AML-193 (cell line): ENCODE measurements at regions not wholly inside any gene's neighbourhood (a gene's known extent, or its start where the extent isn't known, plus 50 kb on each side); places are given as distances from the start of the nearest gene placed in this dataset.
"Not testable (repeated sequence)": the region's sequence is repeated elsewhere in the genome, so short reads cannot be mapped to it uniquely, and the experiment has no call there.

Source experiments
- DNase-seq, 2 experiments: peaks; one replicate each; lab custom pipeline; 2025; lab: John Stamatoyannopoulos, UW

DNA sequence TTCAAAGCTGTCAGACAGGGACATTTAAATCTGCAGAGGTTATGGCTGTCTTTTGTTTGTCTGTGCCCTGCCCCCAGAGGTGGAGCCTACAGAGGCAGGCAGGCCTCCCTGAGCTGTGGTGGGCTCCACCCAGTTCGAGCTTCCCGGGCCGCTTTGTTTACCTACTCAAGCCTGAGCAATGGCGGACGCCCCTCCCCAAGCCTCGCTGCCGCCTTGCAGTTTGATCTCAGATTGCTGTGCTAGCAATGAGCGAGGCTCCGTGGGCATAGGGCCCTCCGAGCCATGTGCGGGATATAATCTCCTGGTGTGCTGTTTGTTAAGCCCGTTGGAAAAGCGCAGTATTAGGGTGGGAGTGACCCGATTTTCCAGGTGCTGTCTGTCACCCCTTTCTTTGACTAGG, 787.0 kb upstream of the CRIM1 start:
- not testable (repeated sequence) for DNase-seq

DNA sequence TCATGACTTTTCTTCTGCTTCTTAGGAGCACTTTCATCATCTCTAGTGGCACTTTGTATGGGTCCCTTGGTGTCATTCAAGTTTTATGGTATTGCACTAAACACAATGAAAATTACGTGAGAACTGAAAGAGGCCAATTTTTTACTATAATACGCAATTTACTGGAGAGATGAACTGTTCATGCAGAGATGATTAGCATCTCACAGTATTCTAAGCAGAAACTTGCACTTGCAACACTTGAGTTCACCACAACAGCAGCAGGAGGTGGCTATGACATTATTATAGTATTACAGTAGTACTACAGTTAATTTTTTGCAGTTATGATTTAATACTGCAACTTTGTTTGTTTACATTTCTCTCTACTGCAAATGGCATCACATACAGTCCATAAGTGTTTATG, 793.1 kb upstream of the CRIM1 start:
- no peak for DNase-seq

DNA sequence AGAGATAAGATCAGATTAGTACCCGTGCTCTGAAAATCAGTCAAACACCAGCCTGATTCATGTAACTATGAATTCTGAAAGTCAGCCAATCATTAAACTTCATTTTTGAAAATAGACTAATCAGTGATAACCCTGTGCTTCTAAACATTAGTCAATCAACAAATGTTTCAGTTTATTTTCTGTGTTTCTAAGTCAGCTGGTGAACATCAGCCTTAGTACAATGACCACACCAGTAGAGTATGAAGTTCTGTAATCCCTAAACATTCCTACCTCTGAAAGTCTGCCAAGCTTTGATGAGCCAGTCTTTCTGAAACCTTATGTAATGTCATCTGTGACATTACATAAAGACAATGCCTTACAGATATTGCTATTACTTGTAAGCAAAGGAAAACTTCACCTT, 807.4 kb upstream of the CRIM1 start:
- DNase-seq: no peak

DNA sequence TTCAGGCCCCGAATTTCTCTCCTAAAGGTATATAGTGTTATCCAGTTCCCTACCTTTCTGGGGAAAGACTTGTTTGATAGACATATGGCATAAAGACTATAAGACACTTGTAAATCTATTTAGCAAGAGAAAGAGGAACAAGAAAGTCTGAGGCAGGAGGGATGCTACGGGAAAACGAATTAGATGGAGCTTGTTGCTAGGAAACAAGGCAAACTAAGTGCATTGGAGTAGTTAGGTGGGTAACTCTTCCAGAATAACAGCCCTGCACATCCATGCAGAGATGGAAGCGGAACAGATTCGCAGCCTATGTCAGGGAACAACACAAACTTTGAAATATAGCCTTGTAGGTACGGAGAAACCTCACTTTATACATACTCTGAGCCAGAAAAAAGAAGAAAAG, 810.3 kb upstream of the CRIM1 start:
- DNase-seq: no peak

DNA sequence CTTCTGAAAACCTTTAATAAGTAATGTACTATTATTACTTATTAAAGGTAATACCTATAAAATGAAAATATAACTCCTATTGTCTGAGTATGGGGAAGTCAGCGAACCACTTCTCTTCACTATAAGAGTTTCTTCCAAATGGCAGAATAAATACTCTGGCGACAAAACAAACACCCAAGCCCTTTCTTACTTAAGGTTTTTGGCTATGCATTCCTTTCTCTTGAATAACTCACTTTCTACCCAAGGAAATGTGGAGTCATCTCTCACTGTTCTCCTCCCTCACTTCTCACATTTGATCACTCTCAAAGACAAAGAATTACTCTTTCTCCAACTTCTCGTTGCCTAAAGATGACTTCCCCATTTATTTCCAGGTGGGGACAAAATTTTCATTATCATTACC, 816.8 kb upstream of the CRIM1 start:
- DNase-seq: no peak

DNA sequence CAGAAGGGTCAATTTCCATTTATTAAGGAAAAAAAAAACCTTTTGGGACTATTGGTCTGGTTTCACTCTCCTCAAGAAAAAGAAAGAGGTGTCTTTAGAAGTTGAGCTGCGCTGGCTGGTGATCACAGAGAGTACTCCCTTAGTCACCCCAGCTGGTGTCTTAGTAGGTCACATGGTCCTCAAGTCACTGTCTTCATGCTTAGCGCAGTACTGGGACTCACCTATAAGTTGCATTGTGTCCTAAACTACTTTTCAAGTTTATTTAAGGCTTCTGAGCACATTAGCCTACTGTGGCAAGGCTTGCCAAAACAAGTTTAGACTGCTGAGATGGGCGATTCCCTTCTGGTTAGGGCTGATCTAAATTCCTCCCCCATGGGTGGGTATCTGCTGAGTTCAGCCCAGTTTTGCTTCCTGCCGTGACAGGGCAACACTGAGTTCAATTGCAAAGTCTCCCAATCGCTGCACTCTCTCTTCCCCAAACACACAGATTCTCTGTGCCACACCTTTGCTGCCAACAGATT, 824.9 kb upstream of the CRIM1 start:
- DNase-seq: no peak

DNA sequence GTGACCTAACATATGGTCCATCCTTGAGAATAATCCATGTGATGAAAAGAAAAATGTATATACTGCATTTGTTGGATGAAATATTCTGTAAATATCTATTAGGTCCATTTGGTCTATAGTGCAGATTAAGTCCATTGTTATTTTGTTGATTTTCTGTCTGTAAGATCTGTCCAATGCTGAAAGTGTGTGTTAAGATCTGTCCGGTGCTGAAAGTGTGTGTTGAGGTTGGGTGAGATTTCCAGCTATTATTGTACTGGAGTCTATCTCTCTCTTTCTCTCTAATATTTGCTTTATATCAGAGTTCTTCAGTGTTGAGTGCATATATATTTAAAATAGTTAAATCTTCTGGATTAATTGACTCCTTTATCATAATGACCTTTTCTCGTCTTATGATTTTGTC, 828.8 kb upstream of the CRIM1 start:
- DNase-seq: no peak

DNA sequence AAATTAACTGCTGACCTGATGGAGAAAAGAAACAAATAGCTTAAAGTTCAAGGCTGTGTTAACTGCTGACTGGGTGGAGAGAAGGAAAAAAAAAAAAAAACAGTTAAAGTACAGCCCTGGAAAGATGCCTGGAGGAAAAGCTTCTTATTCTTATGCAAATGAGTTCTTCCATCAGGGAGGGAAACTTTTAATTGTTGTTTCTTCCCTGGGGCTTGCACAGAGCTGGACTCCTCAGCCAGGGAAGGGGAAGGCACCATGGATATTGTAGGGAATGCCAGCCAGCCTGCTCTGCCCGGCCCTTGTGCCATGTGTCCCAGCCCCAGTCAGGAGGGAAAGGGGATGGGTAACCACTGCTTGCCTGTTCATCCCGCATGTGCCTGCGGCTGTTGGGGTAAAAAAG, 833.1 kb upstream of the CRIM1 start:
- no peak for DNase-seq

DNA sequence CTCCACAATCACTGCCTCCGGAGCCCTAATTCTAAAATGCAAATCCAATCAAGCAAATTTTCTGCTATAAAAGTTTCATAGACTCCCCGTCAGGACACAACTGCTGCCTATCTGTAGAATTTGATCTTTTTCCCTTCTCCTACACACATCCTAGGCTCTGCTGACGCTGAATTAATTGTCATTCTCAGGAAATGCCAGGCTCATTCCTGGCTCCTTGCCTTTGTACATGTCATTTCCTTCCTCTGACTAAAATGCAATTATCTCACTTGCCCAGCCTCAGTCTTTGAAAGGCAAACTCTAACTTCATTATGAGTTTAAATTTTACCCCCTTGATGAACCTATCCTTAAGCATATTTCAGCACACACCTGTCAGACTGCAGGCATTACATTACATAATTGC, 844.9 kb upstream of the CRIM1 start:
- DNase-seq: no peak

DNA sequence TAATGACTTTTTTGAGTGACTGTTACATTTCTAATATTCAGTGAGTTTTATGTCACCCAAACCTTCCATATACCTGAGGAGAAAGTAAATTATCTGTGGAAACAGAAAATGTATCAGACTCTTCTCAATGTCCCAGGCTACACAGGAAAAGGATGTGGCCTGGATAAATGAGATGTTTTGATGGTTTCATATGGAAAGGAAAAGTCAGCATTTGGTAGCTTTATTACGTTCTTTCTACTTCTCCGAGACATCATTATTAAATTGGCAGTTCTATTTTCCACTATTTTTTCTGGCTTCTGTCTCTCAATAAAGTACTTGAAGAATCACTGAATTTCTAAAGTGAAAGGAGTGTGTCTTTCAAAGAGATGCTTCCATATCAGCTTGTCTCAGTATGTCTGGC, 847.0 kb upstream of the CRIM1 start:
- no peak for DNase-seq

DNA sequence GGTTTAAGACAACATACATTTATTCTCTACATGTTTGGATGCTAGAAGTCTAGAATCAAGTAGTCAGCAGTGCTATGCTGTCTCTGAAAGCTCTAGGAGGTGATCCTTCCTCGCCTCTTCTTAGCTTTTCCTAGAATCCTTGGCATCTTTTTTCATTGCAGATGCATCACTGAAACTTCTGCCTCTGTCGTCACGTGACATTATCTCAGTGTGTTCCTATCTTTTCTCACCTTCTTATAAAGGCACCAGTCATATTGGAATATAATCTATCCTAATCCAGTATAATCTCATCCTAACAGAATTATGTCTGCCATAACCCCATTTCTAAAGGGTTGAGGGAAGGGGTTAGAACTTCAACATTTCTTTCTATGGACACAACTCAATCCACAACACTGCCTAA, 851.2 kb upstream of the CRIM1 start:
- DNase-seq: no peak

DNA sequence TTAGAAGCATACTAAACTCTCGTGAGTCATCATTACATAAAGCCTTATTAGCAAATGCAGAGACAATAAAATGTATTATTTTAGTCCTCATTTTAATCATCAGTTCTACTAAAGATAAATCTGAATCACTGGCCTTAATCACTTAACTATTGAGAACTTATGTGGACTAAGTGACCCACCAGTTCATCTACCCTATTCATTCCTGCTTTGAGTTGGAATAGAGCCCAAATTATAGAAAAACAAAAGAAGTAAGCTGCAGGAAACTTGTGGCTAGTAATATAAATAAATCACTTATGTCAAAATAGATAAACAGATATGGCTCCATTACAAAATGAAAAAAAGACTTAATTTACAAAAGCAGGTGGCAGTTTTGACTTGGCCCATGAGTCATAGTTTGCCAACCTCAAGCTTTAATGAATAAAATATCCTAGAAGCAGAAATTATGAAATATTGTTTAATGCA, 851.8 kb upstream of the CRIM1 start:
- no peak for DNase-seq

DNA sequence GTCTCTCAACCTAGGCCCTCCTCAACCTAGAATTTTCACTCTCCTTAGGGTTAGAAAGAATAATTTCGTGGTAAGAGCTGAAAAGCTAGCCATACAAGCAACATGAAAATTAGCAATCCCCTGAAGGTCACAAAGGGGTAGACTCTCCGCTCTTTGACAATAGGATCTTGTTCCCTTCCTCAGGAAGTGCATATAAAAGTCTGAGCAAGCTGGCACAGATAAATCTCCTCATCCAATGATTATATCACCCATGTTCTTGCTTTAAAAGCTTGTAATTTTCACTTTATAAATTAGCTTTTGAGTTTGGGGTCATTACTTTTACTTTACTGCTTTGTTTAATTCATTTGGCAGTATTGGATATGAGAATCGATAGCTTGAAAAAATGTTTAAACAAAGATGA, 852.3 kb upstream of the CRIM1 start:
- DNase-seq: no peak

DNA sequence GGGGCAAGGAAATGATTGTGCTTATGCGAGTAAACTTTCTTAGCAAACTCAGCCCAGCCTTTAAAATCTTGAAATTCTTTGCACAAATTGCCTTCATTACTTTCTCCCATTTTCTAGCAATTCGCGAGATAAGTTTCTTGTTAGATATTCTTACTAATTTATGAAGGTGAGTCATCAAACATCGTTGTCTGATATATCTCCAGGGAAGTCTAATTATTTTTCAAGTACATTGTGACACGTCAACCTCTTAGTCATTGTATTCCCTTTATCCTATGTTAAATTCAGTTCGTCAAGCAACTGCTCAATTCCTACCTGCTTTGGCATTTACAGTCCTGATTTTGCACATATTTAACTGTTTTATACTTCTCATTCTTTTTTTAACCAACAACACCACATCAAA, 854.5 kb upstream of the CRIM1 start:
- no peak for DNase-seq

DNA sequence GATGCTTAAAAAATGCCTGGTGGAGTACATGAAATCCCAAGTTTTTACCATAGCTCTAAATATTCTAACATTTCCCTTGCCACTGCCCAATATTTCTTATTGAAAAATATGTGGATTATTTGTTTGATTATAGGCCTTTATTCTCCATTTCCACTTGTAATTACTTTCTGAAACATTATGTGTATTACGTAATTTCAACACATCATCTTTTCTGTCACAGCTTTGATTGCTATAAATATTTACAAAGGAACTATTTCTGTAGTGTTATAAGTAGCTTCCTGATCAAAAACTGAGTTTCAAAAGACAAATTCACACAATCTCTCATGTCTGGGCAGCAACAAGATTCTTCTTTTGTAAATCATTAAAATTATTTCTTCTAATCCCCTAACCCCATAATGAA, 859.6 kb upstream of the CRIM1 start:
- no peak for DNase-seq

DNA sequence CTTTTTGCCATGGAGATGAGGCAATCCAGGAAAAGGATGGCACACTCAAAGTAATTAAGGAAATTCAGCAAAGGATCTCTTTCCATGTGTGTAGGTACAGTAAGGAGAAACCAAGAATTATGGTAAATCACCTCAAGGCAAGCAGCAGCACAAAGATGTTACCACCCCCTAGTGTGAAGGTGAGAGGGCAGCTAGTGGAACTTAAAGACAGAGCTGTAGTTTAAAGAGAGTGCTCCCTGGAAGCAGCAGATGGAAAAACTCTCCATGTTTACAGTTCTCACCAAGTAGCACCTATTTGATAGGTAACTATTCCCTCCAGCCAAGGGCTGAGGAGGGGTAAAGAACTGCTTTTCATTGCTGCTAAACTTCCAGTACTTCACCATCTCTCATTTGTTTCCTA, 860.4 kb upstream of the CRIM1 start:
- DNase-seq: no peak

DNA sequence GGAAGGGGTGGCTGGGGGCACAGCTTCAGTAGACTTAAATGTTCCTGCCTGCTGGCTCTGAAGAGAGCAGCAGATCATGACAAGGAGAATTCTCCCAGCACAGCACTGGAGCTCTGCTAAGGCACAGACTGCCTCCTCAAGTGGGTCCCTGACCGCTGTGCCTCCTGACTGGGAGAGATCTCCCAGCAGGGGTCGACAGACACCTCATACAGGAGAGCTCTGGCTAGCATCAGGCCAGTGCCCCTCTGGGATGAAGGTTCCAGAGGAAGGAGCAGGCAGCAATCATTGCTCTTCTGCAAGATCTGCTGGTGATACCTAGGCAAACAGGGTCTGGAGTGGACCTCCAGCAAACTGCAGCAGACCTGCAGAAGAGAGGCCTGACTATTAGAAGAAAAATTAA, 877.5 kb upstream of the CRIM1 start:
- DNase-seq: not testable (repeated sequence)

DNA sequence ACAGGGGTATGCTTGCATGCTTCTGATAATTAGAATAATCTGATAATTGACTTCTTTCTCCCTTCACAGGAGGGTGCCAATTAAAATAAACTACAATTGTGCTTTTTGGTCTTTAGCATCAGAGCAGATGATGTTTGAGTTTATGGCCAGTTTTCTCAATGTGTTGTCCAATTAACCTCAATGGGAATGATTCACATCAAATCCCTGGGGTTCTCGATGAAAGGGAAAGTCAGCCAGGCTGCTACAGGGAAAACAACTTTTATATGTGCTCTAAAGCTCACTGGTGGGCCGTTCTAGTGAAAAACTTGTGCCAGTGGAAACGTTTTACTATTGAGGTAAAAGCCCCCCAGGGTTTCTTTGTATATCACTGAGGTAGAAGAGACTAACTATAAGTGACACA, 887.3 kb upstream of the CRIM1 start:
- DNase-seq: no peak

DNA sequence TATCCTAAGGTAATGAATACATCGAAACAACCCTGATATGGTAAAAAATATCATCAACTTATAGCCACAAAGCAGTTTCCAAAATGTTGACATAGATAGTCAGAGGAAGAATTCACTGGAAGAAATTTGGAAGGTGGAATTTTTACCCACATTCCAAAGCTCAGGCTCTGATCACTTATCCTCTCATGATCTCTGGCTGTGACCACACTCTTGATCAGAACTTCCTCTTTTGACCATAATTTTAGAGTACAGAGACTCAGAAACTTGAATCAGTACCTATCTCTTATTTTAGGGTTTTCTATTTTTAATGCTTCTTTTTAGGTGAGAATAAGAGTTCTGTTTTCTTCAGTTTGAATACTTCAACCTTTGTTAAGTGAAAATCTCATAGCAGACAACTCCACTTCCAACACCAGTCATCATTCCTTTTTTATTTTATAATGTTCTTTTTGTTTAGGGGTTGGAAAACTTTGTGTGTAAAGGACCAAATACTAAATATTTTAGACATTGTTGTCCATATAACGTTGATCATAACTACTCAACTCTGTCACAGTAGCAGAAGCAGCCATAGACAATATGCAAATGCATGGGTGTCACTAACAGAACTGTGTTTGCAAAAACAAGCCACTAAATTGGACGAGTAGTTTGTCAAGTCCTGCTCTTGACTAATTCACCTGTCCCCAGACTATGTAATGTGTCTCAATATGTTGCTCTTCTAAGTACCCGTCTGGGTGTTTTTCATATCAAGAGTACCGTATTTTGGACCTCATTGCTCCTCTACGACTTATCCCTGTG, 891.6 kb upstream of the CRIM1 start:
- DNase-seq: no peak

DNA sequence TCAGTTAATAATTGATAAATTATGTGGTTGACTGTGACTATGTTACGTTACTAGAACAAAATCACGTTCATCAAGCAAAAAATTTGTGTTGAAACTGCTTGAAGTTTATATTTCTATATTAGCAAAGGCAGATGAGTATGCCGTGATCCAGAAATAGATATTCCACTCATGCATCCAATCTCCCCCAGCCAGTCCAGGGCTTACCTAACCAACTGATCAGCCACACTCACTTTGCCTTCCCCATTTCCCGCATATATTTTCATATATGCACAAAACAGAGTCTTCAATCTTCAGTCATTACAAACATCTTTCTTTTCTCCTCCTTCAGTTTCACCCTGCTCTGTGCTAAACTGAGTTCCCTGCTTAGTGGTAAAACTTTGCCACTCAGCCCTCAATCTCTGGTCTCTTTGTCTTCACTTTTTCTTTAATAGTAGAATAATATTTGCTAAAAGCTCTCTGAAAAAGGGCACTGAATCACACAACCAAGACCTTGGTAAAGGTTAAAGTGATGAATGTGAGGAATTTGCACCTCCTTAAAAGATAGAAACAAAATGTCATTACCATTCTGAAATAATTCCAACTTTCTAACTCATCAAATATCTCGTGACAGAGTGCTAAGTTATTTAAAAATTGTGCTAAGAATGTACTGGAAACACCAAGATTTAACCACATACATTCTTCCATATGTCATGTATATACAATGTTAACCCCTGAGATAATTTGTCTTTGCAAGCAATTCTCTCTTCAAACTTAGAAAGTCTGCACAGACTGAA, 893.2 kb upstream of the CRIM1 start:
- DNase-seq: no peak

DNA sequence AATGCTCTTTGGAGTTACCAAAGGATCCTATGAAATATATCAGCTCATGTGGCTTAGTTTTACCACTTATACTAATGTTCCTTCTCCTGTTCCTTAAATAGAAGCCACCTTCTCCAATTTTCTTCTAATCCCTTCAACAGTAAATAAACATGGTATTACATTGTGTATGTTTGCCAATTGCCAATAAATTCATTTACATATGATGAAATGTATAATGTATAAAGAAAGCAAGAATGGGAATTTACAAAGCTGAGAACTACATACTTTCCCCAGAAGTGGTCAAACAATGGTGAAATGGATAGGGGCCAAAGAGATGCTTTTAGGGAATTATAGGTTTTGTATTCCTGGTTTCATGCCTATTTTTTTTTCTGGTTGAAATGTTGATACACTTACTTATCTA, 894.2 kb upstream of the CRIM1 start:
- no peak for DNase-seq

DNA sequence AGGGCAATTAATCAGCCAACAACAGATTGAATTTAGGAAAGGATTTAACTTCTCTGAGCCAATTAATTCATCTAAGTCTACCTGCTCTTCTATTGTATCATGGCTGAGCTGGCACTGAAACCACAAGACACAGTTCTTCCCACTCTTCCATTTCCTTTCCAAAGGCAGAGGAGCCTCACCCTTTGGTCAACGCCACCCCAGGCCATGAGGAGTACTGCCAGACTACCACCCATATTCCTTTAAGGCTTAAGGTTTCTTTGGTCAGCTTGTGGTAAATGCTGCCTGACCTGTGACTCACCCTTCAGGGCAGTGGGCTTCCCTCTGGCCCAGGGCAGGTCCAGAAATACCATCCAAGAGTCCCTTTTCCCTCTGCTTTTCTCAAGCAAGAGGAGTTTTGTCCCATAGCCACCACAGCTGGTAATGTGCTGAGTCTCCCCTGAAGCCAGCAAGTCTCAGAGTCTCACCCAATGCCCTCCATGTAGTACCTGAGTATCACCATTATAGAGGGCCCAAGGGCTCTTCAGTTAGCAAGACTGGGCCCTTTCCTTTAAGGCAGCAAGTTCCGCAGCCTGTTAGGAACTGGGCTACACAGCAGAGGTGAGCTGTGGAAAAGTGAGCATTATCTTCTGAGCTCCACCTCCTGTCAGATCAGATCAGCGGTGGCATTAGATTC, 900.5 kb upstream of the CRIM1 start:
- no peak for DNase-seq

DNA sequence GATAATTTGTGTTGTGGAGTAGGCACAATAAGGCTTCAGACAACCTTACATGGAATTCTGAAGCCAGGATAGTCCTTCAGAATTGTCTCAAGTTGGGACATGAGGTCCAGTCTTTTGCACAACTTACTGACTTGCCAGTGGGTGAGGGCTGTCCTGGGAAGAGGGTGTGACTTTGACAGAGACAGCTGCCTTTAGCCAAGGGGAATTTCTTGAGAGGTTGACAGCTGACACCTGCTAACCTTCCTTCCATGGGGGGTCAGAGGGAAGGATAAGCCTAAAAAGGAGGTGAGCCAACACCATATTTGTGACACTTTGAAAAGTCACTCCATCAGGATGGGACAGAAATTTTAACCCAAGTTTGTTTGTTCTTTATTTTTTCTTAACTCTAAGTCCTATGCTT, 907.8 kb upstream of the CRIM1 start:
- DNase-seq: no peak
